ENCODE measurements at regions not wholly inside any gene's neighbourhood (a gene's known extent, or its start where the extent isn't known, plus 50 kb on each side); places are given as distances from the start of the nearest gene placed in this dataset.
A peak's percentile ranks its signal among the peaks of the same experiment; 100 is the strongest.
"Not testable (repeated sequence)": the region's sequence is repeated elsewhere in the genome, so short reads cannot be mapped to it uniquely, and the experiment has no call there.

- no peak for DNase-seq (ENCODE audit: low spot score)
These were observed 326.4 kb downstream of the DCHS2 start for GRCh38 chr4:154164931-154165839.

- no peak for DNase-seq (ENCODE audit: low spot score)
These were observed 330.9 kb downstream of the DCHS2 start for GRCh38 chr4:154160519-154161301.

GRCh38 chr4:154158361-154159155 lies 333.0 kb downstream of the DCHS2 start:
- DNase-seq (ENCODE audit: low spot score), result no peak

GRCh38 chr4:154152546-154152945 lies 339.1 kb downstream of the DCHS2 start:
- no peak for DNase-seq (ENCODE audit: low spot score)

GRCh38 chr4:154149236-154149635 lies 342.4 kb downstream of the DCHS2 start:
- not testable (repeated sequence) for DNase-seq (ENCODE audit: low spot score)

- no peak for DNase-seq (ENCODE audit: low spot score)
These were observed 347.9 kb downstream of the DCHS2 start for GRCh38 chr4:154143720-154144119.

DNA sequence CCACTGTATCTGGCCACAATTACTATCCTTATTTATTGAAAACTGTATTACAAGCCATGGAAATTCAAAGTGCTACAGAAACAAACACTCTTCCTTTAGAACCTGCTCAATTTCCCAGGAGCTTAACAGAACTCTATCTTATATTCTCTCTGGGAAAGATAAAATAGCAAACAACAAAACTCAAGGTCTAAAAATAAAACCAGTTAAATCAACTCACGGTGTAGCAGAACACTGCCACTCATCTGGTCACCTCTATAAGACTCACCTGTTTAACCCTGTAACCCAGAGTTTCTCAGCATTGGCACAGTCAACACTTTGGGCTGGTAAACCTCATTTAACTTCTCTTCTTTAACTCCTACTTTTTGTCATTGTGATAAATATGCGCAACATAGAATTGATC lies 348.9 kb downstream of the DCHS2 start:
- no peak for DNase-seq (ENCODE audit: low spot score)

- DNase-seq (ENCODE audit: low spot score), result no peak
These were observed 350.7 kb downstream of the DCHS2 start for GRCh38 chr4:154140869-154141268.

- no peak for DNase-seq (ENCODE audit: low spot score)
These were observed 348.5 kb upstream of the SFRP2 start for GRCh38 chr4:154137320-154137905.

- no peak for DNase-seq (ENCODE audit: low spot score)
These were observed 346.7 kb upstream of the SFRP2 start for GRCh38 chr4:154135576-154135975.

DNA sequence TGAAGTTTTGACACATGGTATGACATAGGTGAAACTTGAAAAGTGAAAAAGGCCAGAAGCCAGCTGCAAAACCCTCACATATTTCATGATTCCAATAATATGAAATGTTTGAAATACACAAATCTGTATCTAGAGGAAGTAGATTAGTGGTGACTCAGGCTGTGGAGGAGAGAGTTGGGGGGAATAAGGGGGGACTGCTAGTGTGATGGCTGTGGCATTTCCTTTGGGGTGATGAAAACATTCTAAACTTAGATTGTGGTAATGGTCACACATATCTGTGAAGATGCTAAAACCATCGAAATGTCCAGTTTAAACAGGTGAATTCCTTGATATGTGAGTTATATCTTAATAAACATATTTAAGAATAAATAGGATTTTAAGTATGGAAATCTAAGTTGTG lies 343.5 kb upstream of the SFRP2 start:
- no peak for DNase-seq (ENCODE audit: low spot score)

GRCh38 chr4:154126276-154126675 lies 337.4 kb upstream of the SFRP2 start:
- DNase-seq (ENCODE audit: low spot score), result no peak

- DNase-seq (ENCODE audit: low spot score), result no peak
These were observed 336.5 kb upstream of the SFRP2 start for GRCh38 chr4:154125340-154125739.

GRCh38 chr4:154124539-154125255 lies 335.8 kb upstream of the SFRP2 start:
- DNase-seq (ENCODE audit: low spot score), result no peak

DNA sequence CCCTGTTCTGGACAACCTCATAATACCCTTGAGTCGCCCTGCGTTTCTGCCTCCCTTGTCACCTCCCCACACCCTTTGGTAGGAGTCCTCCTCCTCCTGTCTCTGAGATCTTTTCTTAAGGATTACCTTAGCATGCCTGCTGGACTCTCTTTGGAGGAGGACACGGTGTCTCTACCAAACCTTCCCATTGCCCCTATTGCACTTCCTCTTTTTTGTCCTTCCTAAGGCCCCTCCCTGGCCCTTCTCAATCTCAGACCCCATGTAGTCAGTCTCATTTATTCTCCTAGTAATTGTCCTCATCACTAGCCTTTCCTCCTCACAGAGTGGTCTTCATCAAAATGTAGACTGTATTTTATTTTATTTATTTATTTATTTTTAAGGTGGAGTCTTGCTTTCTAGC lies 335.0 kb upstream of the SFRP2 start:
- DNase-seq (ENCODE audit: low spot score), result no peak

DNA sequence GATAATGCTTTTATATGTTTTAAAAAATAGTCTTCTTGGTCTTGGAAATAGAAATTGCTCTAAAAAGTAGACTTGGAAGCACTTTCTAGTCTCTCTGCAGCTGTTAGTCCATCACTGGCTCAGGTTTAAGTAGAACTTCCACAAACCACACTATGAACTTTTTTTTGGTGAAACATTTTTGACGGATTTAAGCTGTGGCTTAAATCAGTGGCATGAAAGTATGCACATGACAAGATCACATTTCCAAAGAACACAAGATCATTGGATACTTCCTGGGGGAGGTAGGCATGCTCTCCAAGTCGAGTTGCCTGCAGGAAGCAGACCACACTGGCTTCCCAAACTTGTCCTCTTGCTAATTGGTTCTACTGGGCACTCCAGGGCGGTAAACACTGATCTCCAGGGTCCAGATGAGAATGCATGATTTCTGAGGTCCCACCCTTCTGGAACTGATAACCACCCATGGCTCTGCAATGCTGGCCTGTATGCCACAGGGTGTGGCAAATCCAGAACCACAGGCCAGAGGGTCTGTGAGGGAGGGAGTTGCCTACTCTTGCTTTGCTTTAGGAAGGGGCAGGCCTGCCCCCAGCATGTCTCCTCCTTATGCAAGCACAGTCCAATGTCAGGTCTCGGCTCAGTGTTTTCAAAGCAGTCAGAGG lies 331.9 kb upstream of the SFRP2 start:
- DNase-seq (ENCODE audit: low spot score), result peak; percentile 9

GRCh38 chr4:154120006-154120676 lies 331.3 kb upstream of the SFRP2 start:
- DNase-seq (ENCODE audit: low spot score), result no peak

GRCh38 chr4:154119317-154119716 lies 330.4 kb upstream of the SFRP2 start:
- DNase-seq (ENCODE audit: low spot score), result no peak

DNA sequence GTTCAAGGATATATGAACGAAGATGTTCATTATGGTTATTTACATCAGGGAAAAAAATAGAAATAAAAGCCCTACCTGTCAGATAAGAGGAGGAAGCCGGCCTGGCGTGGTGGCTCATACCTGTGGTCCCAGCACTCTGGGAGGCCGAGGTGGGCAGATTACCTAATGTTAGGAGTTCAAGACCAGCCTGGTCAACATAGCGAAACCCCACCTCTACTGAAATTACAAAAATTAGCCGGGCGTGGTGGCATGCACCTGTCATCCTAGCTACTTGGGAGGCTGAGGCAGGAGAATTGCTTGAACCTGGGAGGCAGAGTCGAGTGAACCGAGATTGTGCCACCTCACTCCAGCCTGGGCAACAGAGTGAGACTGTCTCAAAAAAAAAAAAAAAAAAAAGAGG lies 328.8 kb upstream of the SFRP2 start:
- DNase-seq (ENCODE audit: low spot score), result not testable (repeated sequence)

DNA sequence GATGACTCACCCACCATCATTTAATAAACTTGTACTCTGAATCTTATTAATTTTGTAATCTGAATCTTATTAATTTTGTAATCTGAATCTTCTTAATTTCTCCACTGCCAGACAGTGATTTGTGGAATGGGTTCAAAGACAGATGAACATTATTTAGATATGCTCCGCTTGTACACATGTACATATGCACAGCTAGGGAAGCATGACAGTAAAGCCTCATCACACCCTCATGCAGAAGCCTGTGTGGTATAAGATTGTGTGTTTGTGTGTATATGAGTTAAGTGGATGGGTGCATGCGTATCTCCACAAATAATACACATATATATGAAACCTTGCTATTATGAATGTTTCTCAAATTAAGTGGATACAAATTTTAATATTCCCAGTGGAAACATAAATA lies 318.5 kb upstream of the SFRP2 start:
- no peak for DNase-seq (ENCODE audit: low spot score)
